Adrenal gland (tissue), 5 donors: ENCODE measurements at regions not wholly inside any gene's neighbourhood (a gene's known extent, or its start where the extent isn't known, plus 50 kb on each side); places are given as distances from the start of the nearest gene placed in this dataset.

Source experiments
- CTCF ChIP-seq, 6 experiments: fragments of 450-650 bp in 4 of 6; fragments of 200-600 bp in 2 of 6; sonication (generic) in 1 of 6; IDR thresholded peaks; 1 replicate in 5 of 6; 2 replicates in 1 of 6; pipeline versions ENCODE4 v1.5.1 to v1.8.0; 2016 to 2021; ENCODE audit warnings: antibody characterized with exemption in 6 of 6, mild to moderate bottlenecking in 2 of 6, moderate library complexity in 1 of 6
- POLR2A ChIP-seq, 2 donors: fragments of 450-650 bp; IDR thresholded peaks; one replicate each; pipeline ENCODE4 v1.6.1; 2017; ENCODE audit warnings: antibody characterized with exemption in 2 of 2, mild to moderate bottlenecking in 2 of 2, moderate library complexity in 1 of 2
- donor health status: DM: no; HTN: no; CAD: no.

GRCh38 chr10:5581670-5582566 lies 57.2 kb downstream of the CALML3 start:
- TF ChIP-seq CTCF (IDR thresholded peaks at IDR 0.05) (no peak), POLR2A (IDR thresholded peaks at IDR 0.05) (no peak)
